Limb (tissue), 2 donors: ENCODE measurements at regions not wholly inside any gene's neighbourhood (a gene's known extent, or its start where the extent isn't known, plus 50 kb on each side); places are given as distances from the start of the nearest gene placed in this dataset.

Experiments
- DNase-seq, 2 donors: peaks; one replicate each; pipeline ENCODE4 v3.0.0-alpha.2; 2016; ENCODE audit errors: extremely low spot score in 2 of 2

GRCh38 chr7:18151422-18151821 is 123.8 kb upstream of the PRPS1L1 start:
- DNase-seq: no peak

- DNase-seq: no peak
Observed at GRCh38 chr7:18153183-18153748, 125.6 kb upstream of the PRPS1L1 start.

GRCh38 chr7:18154726-18155125 is 127.1 kb upstream of the PRPS1L1 start:
- DNase-seq: no peak

GRCh38 chr7:18157233-18157632 is 129.6 kb upstream of the PRPS1L1 start:
- no peak for DNase-seq

GRCh38 chr7:18162657-18163056 is 135.0 kb upstream of the PRPS1L1 start:
- no peak for DNase-seq

GRCh38 chr7:18163091-18163490 is 135.4 kb upstream of the PRPS1L1 start:
- no peak for DNase-seq

GRCh38 chr7:18165166-18165565 is 137.5 kb upstream of the PRPS1L1 start:
- DNase-seq: no peak

GRCh38 chr7:18166002-18166401 is 138.4 kb upstream of the PRPS1L1 start:
- DNase-seq: no peak

- DNase-seq: no peak
Observed at GRCh38 chr7:18167815-18168214, 140.2 kb upstream of the PRPS1L1 start.

GRCh38 chr7:18174996-18175395 is 147.3 kb upstream of the PRPS1L1 start:
- DNase-seq: no peak

- DNase-seq: no peak
Observed at GRCh38 chr7:18175801-18176450, 148.3 kb upstream of the PRPS1L1 start.

- DNase-seq: no peak
Observed at GRCh38 chr7:18177129-18177814, 149.6 kb upstream of the PRPS1L1 start.

- no peak for DNase-seq
Observed at GRCh38 chr7:18177815-18178660, 150.4 kb upstream of the PRPS1L1 start.

GRCh38 chr7:18179093-18179492 is 151.4 kb upstream of the PRPS1L1 start:
- no peak for DNase-seq

- DNase-seq: no peak
Observed at GRCh38 chr7:18180685-18181084, 153.0 kb upstream of the PRPS1L1 start.

GRCh38 chr7:18189500-18190126 is 162.0 kb upstream of the PRPS1L1 start:
- DNase-seq: no peak

GRCh38 chr7:18191341-18191740 is 163.7 kb upstream of the PRPS1L1 start:
- DNase-seq: no peak

- DNase-seq: no peak
Observed at GRCh38 chr7:18191862-18192625, 164.4 kb upstream of the PRPS1L1 start.

- DNase-seq: no peak
Observed at GRCh38 chr7:18194616-18195015, 167.0 kb upstream of the PRPS1L1 start.

- DNase-seq: no peak
Observed at GRCh38 chr7:18196638-18197037, 169.0 kb upstream of the PRPS1L1 start.

- no peak for DNase-seq
Observed at GRCh38 chr7:18198868-18199267, 171.2 kb upstream of the PRPS1L1 start.
